HG03280 (cell line): ENCODE measurements at regions not wholly inside any gene's neighbourhood (a gene's known extent, or its start where the extent isn't known, plus 50 kb on each side); places are given as distances from the start of the nearest gene placed in this dataset.
"Not testable (repeated sequence)": the region's sequence is repeated elsewhere in the genome, so short reads cannot be mapped to it uniquely, and the experiment has no call there.

Experiments used
- ATAC-seq: cut with Tn5 transposase; IDR thresholded peaks from one replicate; pipeline ENCODE4 v1.9.1; 2021; ENCODE audit warnings: mild to moderate bottlenecking, moderate library complexity; ENCODE audit not compliant: unreplicated experiment

- no peak for ATAC-seq
Measured at GRCh38 chr2:83901317-83901716, 557.8 kb downstream of the SUCLG1 start.

GRCh38 chr2:83900862-83901261 lies 558.2 kb downstream of the SUCLG1 start:
- no peak for ATAC-seq

- no peak for ATAC-seq
Measured at GRCh38 chr2:83899271-83899670, 559.8 kb downstream of the SUCLG1 start.

GRCh38 chr2:83894976-83895375 lies 564.1 kb downstream of the SUCLG1 start:
- ATAC-seq: no peak

- ATAC-seq: no peak
Measured at GRCh38 chr2:83887757-83888156, 571.3 kb downstream of the SUCLG1 start.

- no peak for ATAC-seq
Measured at GRCh38 chr2:83879127-83879526, 580.0 kb downstream of the SUCLG1 start.

- ATAC-seq: not testable (repeated sequence)
Measured at GRCh38 chr2:83877261-83877660, 581.8 kb downstream of the SUCLG1 start.

GRCh38 chr2:83874712-83875430 lies 584.2 kb downstream of the SUCLG1 start:
- ATAC-seq: no peak

- no peak for ATAC-seq
Measured at GRCh38 chr2:83874066-83874465, 585.0 kb downstream of the SUCLG1 start.

GRCh38 chr2:83873110-83873509 lies 586.0 kb downstream of the SUCLG1 start:
- ATAC-seq: no peak

- no peak for ATAC-seq
Measured at GRCh38 chr2:83866211-83866610, 592.9 kb downstream of the SUCLG1 start.

- no peak for ATAC-seq
Measured at GRCh38 chr2:83862600-83862999, 596.5 kb downstream of the SUCLG1 start.

GRCh38 chr2:83860320-83860719 lies 598.8 kb downstream of the SUCLG1 start:
- no peak for ATAC-seq

GRCh38 chr2:83859553-83859952 lies 599.5 kb downstream of the SUCLG1 start:
- no peak for ATAC-seq

GRCh38 chr2:83851066-83851465 lies 608.0 kb downstream of the SUCLG1 start:
- no peak for ATAC-seq

GRCh38 chr2:83850071-83850725 lies 608.9 kb downstream of the SUCLG1 start:
- ATAC-seq: no peak

GRCh38 chr2:83844490-83844889 lies 614.6 kb downstream of the SUCLG1 start:
- no peak for ATAC-seq

GRCh38 chr2:83842421-83842820 lies 616.7 kb downstream of the SUCLG1 start:
- no peak for ATAC-seq

- no peak for ATAC-seq
Measured at GRCh38 chr2:83837823-83838222, 621.3 kb downstream of the SUCLG1 start.

GRCh38 chr2:83827618-83828017 lies 631.5 kb downstream of the SUCLG1 start:
- no peak for ATAC-seq

- ATAC-seq: no peak
Measured at GRCh38 chr2:83826577-83826976, 632.5 kb downstream of the SUCLG1 start.

GRCh38 chr2:83823229-83823628 lies 635.9 kb downstream of the SUCLG1 start:
- no peak for ATAC-seq

- no peak for ATAC-seq
Measured at GRCh38 chr2:83817511-83817910, 641.6 kb downstream of the SUCLG1 start.
